Smooth muscle cell (in vitro differentiated cells): ENCODE measurements at regions not wholly inside any gene's neighbourhood (a gene's known extent, or its start where the extent isn't known, plus 50 kb on each side); places are given as distances from the start of the nearest gene placed in this dataset.

Source experiments
- DNase-seq: peaks from one replicate; lab custom pipeline; 2025; ENCODE audit not compliant: unreplicated experiment; lab: John Stamatoyannopoulos, UW
- H2AFZ ChIP-seq: fragments of 200-600 bp; sonication (generic); 2 replicates; pipeline ENCODE4 v1.6.0; 2016; ENCODE audit warnings: antibody characterized with exemption, low read depth, mild to moderate bottlenecking
- H3F3A ChIP-seq: fragments of 200-600 bp; sonication (generic); 2 replicates; pipeline ENCODE4 v1.6.0; 2017; ENCODE audit warnings: antibody characterized with exemption, low read depth
- H3K27ac ChIP-seq: fragments of 200-600 bp; sonication (generic); 2 replicates; pipeline ENCODE4 v1.5.1; 2016; ENCODE audit warnings: low read depth, mild to moderate bottlenecking
- H3K27me3 ChIP-seq: fragments of 200-600 bp; sonication (generic); 2 replicates; pipeline ENCODE4 v1.6.1; 2016; ENCODE audit warnings: low read depth, mild to moderate bottlenecking
- H3K36me3 ChIP-seq: fragments of 200-600 bp; sonication (generic); 2 replicates; pipeline ENCODE4 v1.5.1; 2016; ENCODE audit warnings: low read depth
- H3K4me1 ChIP-seq: fragments of 200-600 bp; sonication (generic); 2 replicates; pipeline ENCODE4 v1.5.1; 2016; ENCODE audit warnings: low read depth
- H3K4me2 ChIP-seq: fragments of 200-600 bp; sonication (generic); 2 replicates; pipeline ENCODE4 v1.6.0; 2016; ENCODE audit warnings: mild to moderate bottlenecking
- H3K4me3 ChIP-seq: fragments of 200-600 bp; sonication (generic); 2 replicates; pipeline ENCODE4 v1.5.1; 2016; ENCODE audit warnings: mild to moderate bottlenecking
- H3K79me2 ChIP-seq: fragments of 200-600 bp; sonication (generic); 2 replicates; pipeline ENCODE4 v1.6.0; 2016; ENCODE audit warnings: low read depth, mild to moderate bottlenecking
- H3K9ac ChIP-seq: fragments of 200-600 bp; sonication (generic); 2 replicates; pipeline ENCODE4 v1.6.0; 2016; ENCODE audit warnings: low read depth
- H3K9me3 ChIP-seq: fragments of 200-600 bp; sonication (generic); replicated peaks from 2 replicates; pipeline ENCODE4 v1.5.1; 2016; ENCODE audit warnings: low read depth
- H4K20me1 ChIP-seq: fragments of 200-600 bp; sonication (generic); 2 replicates; pipeline ENCODE4 v1.6.0; 2016; ENCODE audit warnings: low read depth
- CTCF ChIP-seq: fragments of 200-600 bp; sonication (generic); IDR thresholded peaks from 2 replicates; pipeline ENCODE4 v1.5.1; 2017; ENCODE audit warnings: borderline replicate concordance, mild to moderate bottlenecking, antibody characterized with exemption; ENCODE audit not compliant: insufficient read depth, poor library complexity, severe bottlenecking
- WGBS: methylation state at CpG from one replicate; pipeline ENCODE4 v1.1.7; 2016; ENCODE audit warnings: low lambda C conversion rate; 5-methylcytosine and 5-hydroxymethylcytosine counted together

DNA sequence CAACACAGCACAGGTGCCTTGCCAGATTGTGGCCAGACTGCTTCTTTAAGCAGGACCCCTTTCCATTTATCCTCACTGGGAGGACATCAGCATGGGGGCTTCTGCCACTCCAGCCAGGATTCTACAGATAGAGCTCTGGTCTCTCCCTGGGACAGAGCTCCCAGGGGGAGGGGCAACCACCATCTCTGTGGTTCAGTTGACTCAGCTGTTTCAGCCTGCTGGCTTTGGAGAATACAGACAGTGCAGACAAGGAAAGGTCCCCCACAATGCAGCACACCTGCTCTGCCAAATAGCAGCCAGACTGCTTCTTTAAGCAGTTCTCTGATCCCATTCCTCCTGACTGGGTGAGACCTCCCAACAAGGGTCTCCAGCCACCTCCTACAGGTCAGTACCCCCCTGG lies 132.8 kb downstream of the OR2K2 start:
- H3K9ac ChIP-seq = no peak overlapping the region
- no peak for DNase-seq
- no peaks in the 10 kb centered on the region for H3K27me3 ChIP-seq
- no peaks in the 10 kb centered on the region for H3K9me3 ChIP-seq
- no peaks in the 10 kb centered on the region for H3K36me3 ChIP-seq
- no peaks in the 10 kb centered on the region for H3K79me2 ChIP-seq
- no peaks in the 10 kb centered on the region for H4K20me1 ChIP-seq
- H3K4me1 ChIP-seq = no peaks in the 10 kb centered on the region
- no peak overlapping the region for H3K27ac ChIP-seq
- no peak overlapping the region for H2AFZ ChIP-seq
- no peak overlapping the region for H3K4me3 ChIP-seq
- no peak for TF ChIP-seq CTCF
- no peaks in the 10 kb centered on the region for H3F3A ChIP-seq
- H3K4me2 ChIP-seq = no peak overlapping the region

DNA sequence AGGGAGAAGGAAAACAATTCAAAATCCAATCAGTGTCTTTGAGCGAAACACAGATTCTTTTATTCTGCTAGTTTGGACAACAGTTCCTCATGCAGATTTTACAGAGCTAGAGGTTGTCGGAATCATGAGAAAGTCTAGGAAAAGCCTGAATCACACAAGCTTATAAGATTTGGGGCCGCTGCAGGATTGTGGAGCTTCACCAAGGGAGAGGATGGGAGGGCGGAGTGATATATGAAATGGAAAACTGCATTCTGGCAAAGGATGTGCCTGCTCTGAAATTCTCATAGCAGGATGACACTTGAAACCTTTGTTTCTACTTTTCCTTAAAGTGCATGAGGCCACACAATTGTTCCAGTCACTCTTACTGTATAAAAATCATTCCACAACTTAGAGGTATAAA lies 134.3 kb downstream of the OR2K2 start:
- Histone ChIP-seq H3K27me3 (no peaks in the 10 kb centered on the region), H4K20me1 (no peaks in the 10 kb centered on the region), H3K9ac (no peak overlapping the region), H3K4me2 (no peak overlapping the region), H2AFZ (no peak overlapping the region), H3F3A (no peaks in the 10 kb centered on the region), H3K79me2 (no peaks in the 10 kb centered on the region), H3K27ac (no peak overlapping the region), H3K4me3 (no peak overlapping the region), H3K36me3 (no peaks in the 10 kb centered on the region), H3K9me3 (no peaks in the 10 kb centered on the region), H3K4me1 (no peaks in the 10 kb centered on the region)
- 89% methylated on average over 4 of the region's 4 CpGs for WGBS
- no peak for TF ChIP-seq CTCF
- DNase-seq = no peak

DNA sequence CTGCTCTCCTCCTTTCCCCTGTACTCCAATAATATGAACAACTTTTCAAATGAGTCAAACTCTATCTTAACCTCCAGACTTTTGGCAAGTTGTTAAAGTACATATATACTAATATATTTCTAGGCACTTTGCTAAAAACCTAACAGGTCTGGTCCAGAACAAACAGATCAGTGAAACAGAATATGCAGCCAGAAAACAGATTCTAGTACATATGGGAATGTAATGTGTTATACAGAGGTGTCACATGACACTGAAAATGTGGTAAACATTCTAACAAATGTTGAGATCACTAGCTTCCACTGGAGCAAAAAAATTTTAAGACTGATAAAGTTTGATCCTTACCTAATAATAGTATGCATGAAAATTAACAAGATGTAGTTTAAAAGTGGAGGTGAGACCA lies 136.9 kb downstream of the OR2K2 start:
- Histone ChIP-seq H3K79me2 (no peaks in the 10 kb centered on the region), H2AFZ (no peak overlapping the region), H3K4me2 (no peak overlapping the region), H3K4me3 (no peak overlapping the region), H4K20me1 (no peaks in the 10 kb centered on the region), H3K9me3 (no peaks in the 10 kb centered on the region), H3K27me3 (no peaks in the 10 kb centered on the region), H3F3A (no peaks in the 10 kb centered on the region), H3K27ac (no peak overlapping the region), H3K9ac (no peak overlapping the region), H3K4me1 (no peaks in the 10 kb centered on the region), H3K36me3 (no peaks in the 10 kb centered on the region)
- TF ChIP-seq CTCF = no peak
- no peak for DNase-seq

GRCh38 chr9:111192650-111193049 lies 137.4 kb downstream of the OR2K2 start:
- Histone ChIP-seq H3K79me2 (no peaks in the 10 kb centered on the region), H3F3A (no peaks in the 10 kb centered on the region), H2AFZ (no peak overlapping the region), H4K20me1 (no peaks in the 10 kb centered on the region), H3K27ac (no peak overlapping the region), H3K27me3 (no peaks in the 10 kb centered on the region), H3K9me3 (no peaks in the 10 kb centered on the region), H3K36me3 (no peaks in the 10 kb centered on the region), H3K4me1 (no peaks in the 10 kb centered on the region), H3K9ac (no peak overlapping the region), H3K4me2 (no peak overlapping the region), H3K4me3 (no peak overlapping the region)
- 52% methylated on average over 2 of the region's 2 CpGs for WGBS
- DNase-seq = no peak
- TF ChIP-seq CTCF = no peak
